Ishikawa (cell line): ENCODE measurements at regions not wholly inside any gene's neighbourhood (a gene's known extent, or its start where the extent isn't known, plus 50 kb on each side); places are given as distances from the start of the nearest gene placed in this dataset.

ENCODE experiments used
- CEBPB ChIP-seq: IDR thresholded peaks from 2 replicates; pipeline ENCODE4 v1.6.1; 2012
- CREB1 ChIP-seq: IDR thresholded peaks from 2 replicates; pipeline ENCODE4 v1.6.1; 2012; ENCODE audit warnings: low read depth
- EGR1 ChIP-seq: IDR thresholded peaks from 2 replicates; pipeline ENCODE4 v1.6.1; 2012
- EP300 ChIP-seq: IDR thresholded peaks from 2 replicates; pipeline ENCODE4 v1.6.1; 2012; ENCODE audit warnings: borderline replicate concordance
- FOXM1 ChIP-seq: IDR thresholded peaks from 2 replicates; pipeline ENCODE4 v1.6.1; 2012; ENCODE audit warnings: low read depth, borderline replicate concordance
- NFIC ChIP-seq: IDR thresholded peaks from 2 replicates; pipeline ENCODE4 v1.6.1; 2012
- RAD21 ChIP-seq: IDR thresholded peaks from 2 replicates; pipeline ENCODE4 v1.6.1; 2012; ENCODE audit warnings: low read depth
- TAF1 ChIP-seq: IDR thresholded peaks from 2 replicates; pipeline ENCODE4 v1.6.1; 2012; ENCODE audit warnings: low read depth, mild to moderate bottlenecking
- TCF12 ChIP-seq: IDR thresholded peaks from 2 replicates; pipeline ENCODE4 v1.6.1; 2012; ENCODE audit warnings: low read depth
- TEAD4 ChIP-seq: IDR thresholded peaks from 2 replicates; pipeline ENCODE4 v1.6.1; 2012
- YY1 ChIP-seq: IDR thresholded peaks from 2 replicates; pipeline ENCODE4 v1.6.1; 2012; ENCODE audit warnings: low read depth
- ZBTB7A ChIP-seq: IDR thresholded peaks from 2 replicates; pipeline ENCODE4 v1.6.1; 2012; ENCODE audit warnings: low read depth
- TF ChIP-seq, protein P1 (sequence below): IDR thresholded peaks from 2 replicates; pipeline ENCODE4 v1.6.1; 2012
- TF ChIP-seq, protein P2 (sequence below): IDR thresholded peaks from 2 replicates; pipeline ENCODE4 v1.6.1; 2012
- TF ChIP-seq, protein P3 (sequence below): IDR thresholded peaks from 2 replicates; pipeline ENCODE4 v1.6.1; 2012; ENCODE audit warnings: low read depth, mild to moderate bottlenecking

DNA sequence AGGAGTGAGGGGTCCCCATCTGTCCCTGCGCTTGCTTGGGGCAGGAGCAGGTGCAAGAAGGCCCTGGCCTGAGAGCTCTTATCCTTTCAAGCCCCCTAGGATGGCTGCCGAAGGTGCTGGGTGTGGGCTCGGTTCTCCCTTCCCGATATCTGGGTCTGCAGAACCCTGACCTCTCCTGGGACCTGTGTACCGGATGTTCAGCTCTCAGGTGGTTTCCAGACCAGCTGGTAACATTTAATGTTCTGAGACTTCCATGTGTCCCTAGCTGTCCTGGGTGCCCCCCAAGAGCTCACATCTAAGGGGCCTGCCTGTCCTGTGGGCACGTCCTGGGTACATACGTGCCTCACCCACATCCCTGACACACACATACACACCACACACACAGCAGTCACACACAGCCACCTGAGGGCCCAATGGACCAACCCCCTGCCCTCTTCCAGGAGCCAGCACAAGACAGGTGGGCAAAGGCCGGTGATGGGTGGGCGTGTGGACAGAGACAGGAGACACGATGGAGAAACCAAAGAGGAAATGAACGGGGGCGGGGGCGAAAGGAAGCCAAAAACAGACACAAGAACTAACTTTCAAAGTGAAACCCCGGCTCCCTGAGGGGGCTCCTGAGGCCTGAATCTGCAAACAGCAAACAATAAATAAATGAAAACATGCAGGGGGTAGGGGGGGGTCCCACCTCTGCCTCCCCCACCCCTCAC is 124.3 kb downstream of the PTPRS start:
- TF ChIP-seq, protein P1, sequence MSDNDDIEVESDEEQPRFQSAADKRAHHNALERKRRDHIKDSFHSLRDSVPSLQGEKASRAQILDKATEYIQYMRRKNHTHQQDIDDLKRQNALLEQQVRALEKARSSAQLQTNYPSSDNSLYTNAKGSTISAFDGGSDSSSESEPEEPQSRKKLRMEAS, result no peak
- TF ChIP-seq, protein P2, sequence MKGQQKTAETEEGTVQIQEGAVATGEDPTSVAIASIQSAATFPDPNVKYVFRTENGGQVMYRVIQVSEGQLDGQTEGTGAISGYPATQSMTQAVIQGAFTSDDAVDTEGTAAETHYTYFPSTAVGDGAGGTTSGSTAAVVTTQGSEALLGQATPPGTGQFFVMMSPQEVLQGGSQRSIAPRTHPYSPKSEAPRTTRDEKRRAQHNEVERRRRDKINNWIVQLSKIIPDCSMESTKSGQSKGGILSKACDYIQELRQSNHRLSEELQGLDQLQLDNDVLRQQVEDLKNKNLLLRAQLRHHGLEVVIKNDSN, result no peak
- TF ChIP-seq TCF12 (no peak), CEBPB (no peak), RAD21 (no peak), ZBTB7A (no peak), FOXM1 (no peak)
- TF ChIP-seq, protein P3, sequence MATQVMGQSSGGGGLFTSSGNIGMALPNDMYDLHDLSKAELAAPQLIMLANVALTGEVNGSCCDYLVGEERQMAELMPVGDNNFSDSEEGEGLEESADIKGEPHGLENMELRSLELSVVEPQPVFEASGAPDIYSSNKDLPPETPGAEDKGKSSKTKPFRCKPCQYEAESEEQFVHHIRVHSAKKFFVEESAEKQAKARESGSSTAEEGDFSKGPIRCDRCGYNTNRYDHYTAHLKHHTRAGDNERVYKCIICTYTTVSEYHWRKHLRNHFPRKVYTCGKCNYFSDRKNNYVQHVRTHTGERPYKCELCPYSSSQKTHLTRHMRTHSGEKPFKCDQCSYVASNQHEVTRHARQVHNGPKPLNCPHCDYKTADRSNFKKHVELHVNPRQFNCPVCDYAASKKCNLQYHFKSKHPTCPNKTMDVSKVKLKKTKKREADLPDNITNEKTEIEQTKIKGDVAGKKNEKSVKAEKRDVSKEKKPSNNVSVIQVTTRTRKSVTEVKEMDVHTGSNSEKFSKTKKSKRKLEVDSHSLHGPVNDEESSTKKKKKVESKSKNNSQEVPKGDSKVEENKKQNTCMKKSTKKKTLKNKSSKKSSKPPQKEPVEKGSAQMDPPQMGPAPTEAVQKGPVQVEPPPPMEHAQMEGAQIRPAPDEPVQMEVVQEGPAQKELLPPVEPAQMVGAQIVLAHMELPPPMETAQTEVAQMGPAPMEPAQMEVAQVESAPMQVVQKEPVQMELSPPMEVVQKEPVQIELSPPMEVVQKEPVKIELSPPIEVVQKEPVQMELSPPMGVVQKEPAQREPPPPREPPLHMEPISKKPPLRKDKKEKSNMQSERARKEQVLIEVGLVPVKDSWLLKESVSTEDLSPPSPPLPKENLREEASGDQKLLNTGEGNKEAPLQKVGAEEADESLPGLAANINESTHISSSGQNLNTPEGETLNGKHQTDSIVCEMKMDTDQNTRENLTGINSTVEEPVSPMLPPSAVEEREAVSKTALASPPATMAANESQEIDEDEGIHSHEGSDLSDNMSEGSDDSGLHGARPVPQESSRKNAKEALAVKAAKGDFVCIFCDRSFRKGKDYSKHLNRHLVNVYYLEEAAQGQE, result no peak

DNA sequence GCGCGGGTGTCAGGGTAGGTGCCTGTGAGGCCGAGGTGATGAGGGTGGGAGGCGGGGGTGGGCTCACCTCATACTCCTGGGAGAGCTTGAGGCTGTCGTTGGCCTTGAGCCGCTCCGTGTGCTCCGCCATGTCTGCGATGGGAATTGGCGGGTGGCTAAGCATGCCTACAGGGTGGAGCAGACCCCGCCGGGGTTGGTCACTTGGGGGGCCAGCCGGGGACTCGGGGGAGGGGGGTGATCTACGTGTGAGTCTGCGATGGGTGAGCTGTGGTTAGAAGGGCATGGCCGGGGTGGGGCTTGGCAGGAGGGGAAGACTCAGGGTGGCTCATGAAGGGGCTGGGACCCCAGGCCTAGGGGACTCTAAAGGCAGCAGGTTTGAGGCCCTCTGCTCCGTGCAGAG is 125.2 kb downstream of the PTPRS start:
- TF ChIP-seq ZBTB7A (no peak), TEAD4 (no peak), EP300 (no peak)
- TF ChIP-seq, protein P1, result no peak

GRCh38 chr19:5214902-5215301 is 125.7 kb downstream of the PTPRS start:
- TF ChIP-seq, protein P2, result no peak
- TF ChIP-seq TEAD4, result no peak
- TF ChIP-seq RAD21, result no peak
- no peak for TF ChIP-seq NFIC
- TF ChIP-seq, protein P3, result no peak
- no peak for TF ChIP-seq FOXM1
- no peak for TF ChIP-seq CREB1
- no peak for TF ChIP-seq CEBPB
- no peak for TF ChIP-seq TCF12
- no peak for TF ChIP-seq EP300
- TF ChIP-seq EGR1, result no peak
- TF ChIP-seq, protein P1, result no peak
- no peak for TF ChIP-seq YY1
- TF ChIP-seq TAF1, result no peak
- no peak for TF ChIP-seq ZBTB7A

DNA sequence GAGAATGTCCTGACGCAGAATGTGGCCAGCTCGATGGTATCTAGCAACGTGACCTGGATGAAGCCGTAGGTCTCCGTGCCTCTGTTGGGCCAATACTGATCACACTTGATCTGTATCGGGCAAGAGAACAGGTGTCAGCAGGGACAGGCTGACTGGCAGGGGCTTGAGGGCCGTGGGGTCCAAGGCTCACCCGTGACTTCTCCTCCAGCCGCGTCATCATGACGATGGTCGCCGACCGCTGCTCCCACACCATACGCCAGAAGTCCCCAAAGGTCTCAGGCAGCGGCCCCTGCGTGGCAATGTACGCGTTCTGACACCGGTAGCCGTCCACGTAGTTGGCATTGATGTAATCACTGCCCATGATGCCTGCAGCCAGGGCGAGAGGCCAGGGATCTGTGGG is 126.2 kb downstream of the PTPRS start:
- TF ChIP-seq CEBPB (no peak), TCF12 (no peak), TEAD4 (no peak), EP300 (no peak)

DNA sequence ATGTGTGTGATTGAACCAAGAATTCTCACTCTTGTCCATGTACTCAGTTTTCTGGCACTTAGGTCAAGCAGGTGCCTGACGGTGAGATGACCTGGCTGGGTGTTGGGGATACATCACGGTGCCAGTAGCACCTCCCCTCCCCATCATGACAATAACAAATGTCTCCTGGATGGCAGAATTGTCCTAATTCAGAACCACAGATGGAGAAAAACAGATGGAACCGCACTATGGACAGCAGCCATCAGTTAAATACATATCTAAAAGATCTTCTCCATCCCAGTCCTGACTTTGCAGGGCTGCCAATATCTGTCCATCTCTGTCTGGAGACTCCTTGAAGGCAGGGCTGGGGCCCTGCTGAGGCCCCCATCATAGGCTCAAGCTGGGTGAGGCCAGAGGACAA is 126.9 kb downstream of the PTPRS start:
- TF ChIP-seq, protein P2, result no peak
- TF ChIP-seq EGR1, result no peak

DNA sequence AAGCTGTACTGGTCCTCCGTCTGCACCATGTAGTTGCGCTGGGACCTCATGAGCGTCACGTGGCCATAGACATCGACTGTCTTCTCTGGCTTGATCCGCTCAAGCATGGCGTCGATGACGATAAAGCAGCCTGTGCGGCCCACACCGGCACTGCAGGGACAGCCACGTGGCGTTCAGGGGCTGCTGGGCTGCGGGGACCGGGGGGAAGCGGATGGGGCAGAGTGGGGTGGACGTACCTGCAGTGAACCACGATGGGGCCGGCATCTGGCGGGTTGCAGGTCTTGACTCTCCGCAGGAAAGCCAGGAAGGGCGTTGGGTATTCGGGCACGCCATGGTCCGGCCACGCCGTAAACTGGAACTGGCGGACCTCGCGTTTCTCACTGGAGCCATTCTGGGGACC is 128.5 kb downstream of the PTPRS start:
- no peak for TF ChIP-seq EP300
- no peak for TF ChIP-seq ZBTB7A
- TF ChIP-seq FOXM1, result no peak
